ENCODE measurements at regions not wholly inside any gene's neighbourhood (a gene's known extent, or its start where the extent isn't known, plus 50 kb on each side); places are given as distances from the start of the nearest gene placed in this dataset.

GRCh38 chr18:39524370-39524769 lies 1958.8 kb upstream of the CELF4 start:
- DNase-seq, result no peak

GRCh38 chr18:39523281-39523680 lies 1957.7 kb upstream of the CELF4 start:
- DNase-seq, result no peak

- no peak for DNase-seq
Observed at GRCh38 chr18:39521164-39521563, 1955.6 kb upstream of the CELF4 start.

- no peak for DNase-seq
Observed at GRCh38 chr18:39519741-39520140, 1954.1 kb upstream of the CELF4 start.

- DNase-seq, result no peak
Observed at GRCh38 chr18:39515299-39515698, 1949.7 kb upstream of the CELF4 start.

- no peak for DNase-seq
Observed at GRCh38 chr18:39513186-39513585, 1947.6 kb upstream of the CELF4 start.

- DNase-seq, result no peak
Observed at GRCh38 chr18:39506581-39507330, 1941.2 kb upstream of the CELF4 start.

GRCh38 chr18:39500306-39500705 lies 1934.7 kb upstream of the CELF4 start:
- DNase-seq, result no peak

GRCh38 chr18:39497821-39498220 lies 1932.2 kb upstream of the CELF4 start:
- DNase-seq, result no peak

- no peak for DNase-seq
Observed at GRCh38 chr18:39496986-39497385, 1931.4 kb upstream of the CELF4 start.

- DNase-seq, result no peak
Observed at GRCh38 chr18:39494211-39494896, 1928.8 kb upstream of the CELF4 start.

GRCh38 chr18:39491408-39491807 lies 1925.8 kb upstream of the CELF4 start:
- no peak for DNase-seq

- DNase-seq, result no peak
Observed at GRCh38 chr18:39489431-39489830, 1923.8 kb upstream of the CELF4 start.

- no peak for DNase-seq
Observed at GRCh38 chr18:39487932-39488331, 1922.3 kb upstream of the CELF4 start.

GRCh38 chr18:39486268-39486667 lies 1920.7 kb upstream of the CELF4 start:
- no peak for DNase-seq

GRCh38 chr18:39485696-39486095 lies 1920.1 kb upstream of the CELF4 start:
- DNase-seq, result no peak

GRCh38 chr18:39481281-39481680 lies 1915.7 kb upstream of the CELF4 start:
- no peak for DNase-seq

- no peak for DNase-seq
Observed at GRCh38 chr18:39480494-39481195, 1915.0 kb upstream of the CELF4 start.

GRCh38 chr18:39464006-39464405 lies 1898.4 kb upstream of the CELF4 start:
- DNase-seq, result no peak

GRCh38 chr18:39462436-39462835 lies 1896.8 kb upstream of the CELF4 start:
- DNase-seq, result no peak

- no peak for DNase-seq
Observed at GRCh38 chr18:39460136-39460535, 1894.5 kb upstream of the CELF4 start.

GRCh38 chr18:39455285-39455684 lies 1889.7 kb upstream of the CELF4 start:
- DNase-seq, result no peak

GRCh38 chr18:39454866-39455265 lies 1889.3 kb upstream of the CELF4 start:
- no peak for DNase-seq

- no peak for DNase-seq
Observed at GRCh38 chr18:39453882-39454281, 1888.3 kb upstream of the CELF4 start.

Data from central memory CD4-positive, alpha-beta T cell (primary cell).